GM10266 (cell line): ENCODE measurements at regions not wholly inside any gene's neighbourhood (a gene's known extent, or its start where the extent isn't known, plus 50 kb on each side); places are given as distances from the start of the nearest gene placed in this dataset.
"Not testable (repeated sequence)": the region's sequence is repeated elsewhere in the genome, so short reads cannot be mapped to it uniquely, and the experiment has no call there.

Experiments
- DNase-seq: peaks from one replicate; pipeline ENCODE4 v3.0.0; 2012; ENCODE audit errors: extremely low spot score
- TF ChIP-seq, protein P1 (sequence below): IDR thresholded peaks from 2 replicates; pipeline ENCODE4 v1.5.1; 2012; ENCODE audit warnings: mild to moderate bottlenecking, low read depth; ENCODE audit not compliant: control insufficient read depth, insufficient read depth; ENCODE audit errors: missing control alignments

- TF ChIP-seq, protein P1, sequence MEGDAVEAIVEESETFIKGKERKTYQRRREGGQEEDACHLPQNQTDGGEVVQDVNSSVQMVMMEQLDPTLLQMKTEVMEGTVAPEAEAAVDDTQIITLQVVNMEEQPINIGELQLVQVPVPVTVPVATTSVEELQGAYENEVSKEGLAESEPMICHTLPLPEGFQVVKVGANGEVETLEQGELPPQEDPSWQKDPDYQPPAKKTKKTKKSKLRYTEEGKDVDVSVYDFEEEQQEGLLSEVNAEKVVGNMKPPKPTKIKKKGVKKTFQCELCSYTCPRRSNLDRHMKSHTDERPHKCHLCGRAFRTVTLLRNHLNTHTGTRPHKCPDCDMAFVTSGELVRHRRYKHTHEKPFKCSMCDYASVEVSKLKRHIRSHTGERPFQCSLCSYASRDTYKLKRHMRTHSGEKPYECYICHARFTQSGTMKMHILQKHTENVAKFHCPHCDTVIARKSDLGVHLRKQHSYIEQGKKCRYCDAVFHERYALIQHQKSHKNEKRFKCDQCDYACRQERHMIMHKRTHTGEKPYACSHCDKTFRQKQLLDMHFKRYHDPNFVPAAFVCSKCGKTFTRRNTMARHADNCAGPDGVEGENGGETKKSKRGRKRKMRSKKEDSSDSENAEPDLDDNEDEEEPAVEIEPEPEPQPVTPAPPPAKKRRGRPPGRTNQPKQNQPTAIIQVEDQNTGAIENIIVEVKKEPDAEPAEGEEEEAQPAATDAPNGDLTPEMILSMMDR, result no peak
- DNase-seq, result no peak
Observed at GRCh38 chr13:103487841-103488240, 421.6 kb upstream of the SLC10A2 start.

DNA sequence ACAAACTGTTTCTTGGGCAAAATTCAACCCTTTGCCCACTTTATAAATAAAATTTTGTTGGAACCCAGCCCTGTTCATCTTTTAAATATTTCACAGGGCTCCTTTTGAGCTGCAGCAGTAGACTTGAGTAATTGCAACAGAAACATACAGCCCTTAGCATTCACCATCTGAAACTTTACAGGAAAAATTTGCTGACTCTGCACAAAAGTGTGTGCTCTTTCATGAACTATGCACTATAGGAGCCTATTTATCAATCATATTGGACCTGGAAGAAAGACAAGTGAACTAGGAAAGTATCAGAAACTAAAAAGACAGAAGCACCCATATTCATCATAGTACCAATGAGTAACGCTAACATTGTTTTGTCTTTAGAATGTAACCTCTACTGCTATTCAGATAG is 406.9 kb upstream of the SLC10A2 start:
- TF ChIP-seq, protein P1, result no peak
- no peak for DNase-seq

GRCh38 chr13:103471896-103472295 is 405.7 kb upstream of the SLC10A2 start:
- TF ChIP-seq, protein P1, result no peak
- DNase-seq, result no peak

DNA sequence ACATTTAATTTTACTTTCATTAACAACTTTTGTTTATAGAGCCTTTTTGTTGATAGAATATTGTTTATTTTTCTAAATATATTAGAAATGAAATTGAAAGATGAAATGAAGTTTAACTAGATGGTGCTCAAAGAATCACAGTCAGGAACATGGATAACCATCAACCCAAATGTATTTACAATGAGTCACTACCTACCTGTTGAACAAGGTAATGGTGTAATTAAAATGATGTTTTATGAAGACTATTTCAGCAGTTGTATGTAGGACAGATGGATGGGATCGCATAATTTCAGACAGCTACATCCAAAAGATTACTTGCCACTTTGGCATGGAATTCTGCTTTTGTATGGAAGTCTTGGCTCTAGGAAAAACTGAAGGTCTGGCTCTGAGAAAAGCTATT is 403.6 kb upstream of the SLC10A2 start:
- DNase-seq, result no peak
- TF ChIP-seq, protein P1, result no peak

GRCh38 chr13:103466761-103467160 is 400.5 kb upstream of the SLC10A2 start:
- TF ChIP-seq, protein P1, result no peak
- DNase-seq, result no peak

GRCh38 chr13:103460246-103460645 is 394.0 kb upstream of the SLC10A2 start:
- not testable (repeated sequence) for DNase-seq

- DNase-seq, result not testable (repeated sequence)
Observed at GRCh38 chr13:103457050-103457449, 390.8 kb upstream of the SLC10A2 start.

DNA sequence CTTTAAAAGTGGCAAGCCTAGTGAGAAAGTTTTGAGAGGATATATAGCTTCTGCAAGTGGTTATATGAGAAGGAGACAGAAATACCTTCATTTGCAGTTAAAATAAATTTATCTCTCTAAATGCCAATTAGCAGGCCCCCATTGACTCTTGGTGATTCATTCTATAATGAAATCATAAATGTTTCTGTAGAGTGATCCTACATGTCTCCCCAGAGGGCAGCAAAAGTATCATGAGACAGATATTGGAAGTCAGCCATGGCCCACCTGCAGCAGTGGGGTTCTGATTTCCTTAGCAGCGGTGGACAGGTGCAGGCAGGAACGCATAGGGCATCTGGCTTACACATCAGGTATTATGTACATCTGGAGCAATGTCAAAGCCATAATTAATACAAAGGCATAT is 385.4 kb upstream of the SLC10A2 start:
- DNase-seq, result no peak
- TF ChIP-seq, protein P1, result no peak

DNA sequence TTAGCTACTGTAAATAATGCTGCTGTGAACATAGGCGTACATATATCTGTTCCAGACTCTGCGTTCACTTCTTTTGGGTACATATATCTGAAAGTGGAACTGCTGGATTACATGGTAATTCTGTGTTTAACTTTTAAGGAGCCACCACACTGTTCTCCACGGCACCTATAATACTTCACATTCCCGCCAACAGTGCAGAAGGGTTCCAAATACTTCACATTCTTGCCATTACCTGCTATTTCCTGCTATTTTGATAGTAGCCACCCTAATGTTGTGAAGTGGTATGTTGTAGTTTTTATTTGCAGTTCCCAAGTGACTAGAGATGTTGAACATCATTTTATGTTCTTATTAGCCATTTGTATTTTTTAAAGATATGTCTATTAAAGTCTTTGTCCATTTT is 377.4 kb upstream of the SLC10A2 start:
- no peak for DNase-seq
- TF ChIP-seq, protein P1, result no peak
